Activated CD8-positive, alpha-beta T cell treated with anti-CD3 and anti-CD28 coated beads for 36 hours (primary cell): ENCODE measurements at regions not wholly inside any gene's neighbourhood (a gene's known extent, or its start where the extent isn't known, plus 50 kb on each side); places are given as distances from the start of the nearest gene placed in this dataset.

Experiments used
- ATAC-seq: fragments of 200-7000 bp; cut with Tn5 transposase; one replicate; pipeline ENCODE4 v1.10.0; 2021; ENCODE audit warnings: mild to moderate bottlenecking, moderate library complexity
- CTCF ChIA-PET: fragments of 350-600 bp; sonication (Branson Sonifier 250); formaldehyde crosslinking; loops from one replicate; lab custom pipeline; 2021; ENCODE audit warnings: antibody characterized with exemption; lab: Charles Lee
- POLR2A ChIA-PET: fragments of 350-600 bp; sonication (Branson Sonifier 250); formaldehyde crosslinking; loops from one replicate; lab custom pipeline; 2021; ENCODE audit warnings: antibody characterized with exemption; lab: Charles Lee
- DNase-seq: peaks from one replicate; pipeline ENCODE4 v3.0.0-alpha.2; 2020
- H3K27ac Mint-ChIP-seq: one replicate; pipeline ENCODE4 v1.8.0; 2021; ENCODE audit warnings: mild to moderate bottlenecking, mixed read lengths
- H3K27me3 Mint-ChIP-seq: one replicate; pipeline ENCODE4 v1.8.0; 2021; ENCODE audit warnings: mixed read lengths
- H3K36me3 Mint-ChIP-seq: one replicate; pipeline ENCODE4 v1.8.0; 2021; ENCODE audit warnings: low read depth, mixed read lengths
- H3K4me1 Mint-ChIP-seq: one replicate; pipeline ENCODE4 v1.8.0; 2021; ENCODE audit warnings: low read depth, mixed read lengths
- H3K4me3 Mint-ChIP-seq: one replicate; pipeline ENCODE4 v1.8.0; 2021; ENCODE audit warnings: mild to moderate bottlenecking, moderate library complexity, mixed read lengths
- H3K9me3 Mint-ChIP-seq: one replicate; pipeline ENCODE4 v1.8.0; 2021; ENCODE audit warnings: mixed read lengths
- intact Hi-C: fragments of 100-400 bp; cut with micrococcal nuclease; formaldehyde crosslinking; loops from one replicate; pipeline ENCODE4 v1.10.0; 2022
- TF ChIP-seq, protein P1 (sequence below): fragments of 200-600 bp; IDR thresholded peaks from one replicate; pipeline ENCODE4 v1.8.0; 2022; ENCODE audit warnings: antibody characterized with exemption, mild to moderate bottlenecking

GRCh38 chr1:4004635-4005430, 104.8 kb upstream of the C1orf174 start:
- TF ChIP-seq, protein P1, sequence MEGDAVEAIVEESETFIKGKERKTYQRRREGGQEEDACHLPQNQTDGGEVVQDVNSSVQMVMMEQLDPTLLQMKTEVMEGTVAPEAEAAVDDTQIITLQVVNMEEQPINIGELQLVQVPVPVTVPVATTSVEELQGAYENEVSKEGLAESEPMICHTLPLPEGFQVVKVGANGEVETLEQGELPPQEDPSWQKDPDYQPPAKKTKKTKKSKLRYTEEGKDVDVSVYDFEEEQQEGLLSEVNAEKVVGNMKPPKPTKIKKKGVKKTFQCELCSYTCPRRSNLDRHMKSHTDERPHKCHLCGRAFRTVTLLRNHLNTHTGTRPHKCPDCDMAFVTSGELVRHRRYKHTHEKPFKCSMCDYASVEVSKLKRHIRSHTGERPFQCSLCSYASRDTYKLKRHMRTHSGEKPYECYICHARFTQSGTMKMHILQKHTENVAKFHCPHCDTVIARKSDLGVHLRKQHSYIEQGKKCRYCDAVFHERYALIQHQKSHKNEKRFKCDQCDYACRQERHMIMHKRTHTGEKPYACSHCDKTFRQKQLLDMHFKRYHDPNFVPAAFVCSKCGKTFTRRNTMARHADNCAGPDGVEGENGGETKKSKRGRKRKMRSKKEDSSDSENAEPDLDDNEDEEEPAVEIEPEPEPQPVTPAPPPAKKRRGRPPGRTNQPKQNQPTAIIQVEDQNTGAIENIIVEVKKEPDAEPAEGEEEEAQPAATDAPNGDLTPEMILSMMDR = no peak
- Mint-ChIP-seq H3K27me3 (no peaks in the 10 kb centered on the region), H3K9me3 (peaks cover 8% of the 10 kb centered on the region), H3K27ac (no peak overlapping the region), H3K4me1 (no peaks in the 10 kb centered on the region), H3K4me3 (no peak overlapping the region), H3K36me3 (no peaks in the 10 kb centered on the region)
- no peak for ATAC-seq
- ChIA-PET POLR2A (no interaction called here), CTCF (no interaction called here)
- intact Hi-C loops = no loop called here
- no peak for DNase-seq

DNA sequence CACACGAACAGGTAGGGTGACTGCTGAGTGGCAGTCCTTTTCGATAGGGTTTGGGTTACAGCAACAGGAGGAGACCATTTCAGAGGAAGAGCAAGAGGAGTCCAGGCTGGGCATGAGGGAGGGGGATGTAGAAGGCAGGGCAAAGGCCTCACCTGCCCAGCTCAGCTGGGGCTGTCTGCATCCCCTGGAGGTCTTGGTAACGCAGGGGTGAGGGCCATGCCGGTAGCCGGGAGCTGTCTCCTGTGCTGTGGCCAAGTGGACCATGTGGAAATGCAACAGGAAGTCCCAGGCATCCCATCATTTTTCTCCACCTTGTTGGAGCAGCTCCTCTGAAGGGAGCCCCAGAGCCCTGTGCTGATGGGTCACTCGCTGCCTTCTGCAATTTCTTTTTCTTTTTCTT, 105.4 kb upstream of the C1orf174 start:
- Mint-ChIP-seq H3K36me3 (no peaks in the 10 kb centered on the region), H3K4me3 (no peak overlapping the region), H3K27me3 (no peaks in the 10 kb centered on the region), H3K9me3 (peaks cover 8% of the 10 kb centered on the region), H3K27ac (no peak overlapping the region), H3K4me1 (no peaks in the 10 kb centered on the region)
- intact Hi-C loops = no loop called here
- TF ChIP-seq, protein P1 = no peak
- no peak for ATAC-seq
- ChIA-PET POLR2A (no interaction called here), CTCF (no interaction called here)
- DNase-seq = no peak

- no peaks in the 10 kb centered on the region for H3K4me1 Mint-ChIP-seq
- no peaks in the 10 kb centered on the region for H3K27me3 Mint-ChIP-seq
- intact Hi-C loops = no loop called here
- no peak for ATAC-seq
- no peak overlapping the region for H3K4me3 Mint-ChIP-seq
- peaks cover 8% of the 10 kb centered on the region for H3K9me3 Mint-ChIP-seq
- TF ChIP-seq, protein P1 = no peak
- ChIA-PET POLR2A (no interaction called here), CTCF (no interaction called here)
- no peak overlapping the region for H3K27ac Mint-ChIP-seq
- no peak for DNase-seq
- no peaks in the 10 kb centered on the region for H3K36me3 Mint-ChIP-seq
Observed at GRCh38 chr1:4006676-4007374, 106.8 kb upstream of the C1orf174 start.

DNA sequence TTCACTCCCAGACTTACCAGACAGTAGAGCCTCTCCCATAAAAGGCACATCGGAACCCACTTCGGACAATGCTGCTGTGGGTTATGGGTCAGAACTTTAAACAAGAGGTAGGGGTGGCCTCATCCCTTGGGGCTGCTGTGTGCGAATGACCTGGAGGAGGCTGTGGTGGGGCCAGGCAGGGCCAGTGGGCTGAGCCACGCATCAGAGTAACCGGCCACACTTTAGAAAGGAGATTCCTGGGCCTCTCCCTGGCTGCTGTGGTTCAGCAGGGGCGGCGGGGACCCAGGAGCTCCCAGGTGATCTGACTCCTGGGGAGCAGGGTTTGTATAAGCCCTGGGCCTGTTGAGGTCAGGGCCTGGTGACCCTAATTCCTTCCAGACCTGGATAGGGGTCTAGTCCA, 110.2 kb upstream of the C1orf174 start:
- H3K36me3 Mint-ChIP-seq = no peaks in the 10 kb centered on the region
- DNase-seq = no peak
- H3K4me3 Mint-ChIP-seq = no peak overlapping the region
- POLR2A ChIA-PET = no interaction called here
- peaks cover 8% of the 10 kb centered on the region for H3K9me3 Mint-ChIP-seq
- no peaks in the 10 kb centered on the region for H3K4me1 Mint-ChIP-seq
- CTCF ChIA-PET = no interaction called here
- intact Hi-C loops = no loop called here
- no peak overlapping the region for H3K27ac Mint-ChIP-seq
- TF ChIP-seq, protein P1 = no peak
- peaks cover 1% of the 10 kb centered on the region for H3K27me3 Mint-ChIP-seq
- no peak for ATAC-seq
